ENCODE measurements at regions not wholly inside any gene's neighbourhood (a gene's known extent, or its start where the extent isn't known, plus 50 kb on each side); places are given as distances from the start of the nearest gene placed in this dataset.

- no peak for DNase-seq (ENCODE audit: low read depth, low spot score)
- no peak overlapping the region for H3K4me3 ChIP-seq (ENCODE audit: low read length)
Observed at GRCh38 chr13:62932256-62932883, 1516.7 kb upstream of the PCDH20 start.

GRCh38 chr13:62931853-62932252 is 1516.2 kb upstream of the PCDH20 start:
- H3K4me3 ChIP-seq (ENCODE audit: low read length) = no peak overlapping the region
- no peak for DNase-seq (ENCODE audit: low read depth, low spot score)

DNA sequence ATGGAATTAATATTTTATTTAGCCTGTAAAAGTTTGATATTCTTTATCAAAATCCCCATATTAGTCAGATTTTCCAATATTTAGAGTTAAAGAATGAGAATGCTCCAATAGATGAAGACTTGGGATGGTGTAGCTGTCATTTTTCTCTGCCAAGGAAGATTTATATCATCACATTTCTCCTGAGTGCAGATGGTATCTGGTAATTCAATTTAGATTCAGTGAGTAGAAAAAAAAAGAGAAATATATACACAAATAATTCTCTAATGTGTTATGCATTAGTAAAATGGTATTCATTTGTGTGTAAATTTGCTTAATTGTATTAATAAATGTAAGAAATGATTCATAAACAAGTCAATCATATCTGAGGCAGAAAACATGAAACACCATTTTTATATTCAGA is 1508.7 kb upstream of the PCDH20 start:
- no peak for DNase-seq (ENCODE audit: low read depth, low spot score)
- H3K4me3 ChIP-seq (ENCODE audit: low read length) = no peak overlapping the region

DNA sequence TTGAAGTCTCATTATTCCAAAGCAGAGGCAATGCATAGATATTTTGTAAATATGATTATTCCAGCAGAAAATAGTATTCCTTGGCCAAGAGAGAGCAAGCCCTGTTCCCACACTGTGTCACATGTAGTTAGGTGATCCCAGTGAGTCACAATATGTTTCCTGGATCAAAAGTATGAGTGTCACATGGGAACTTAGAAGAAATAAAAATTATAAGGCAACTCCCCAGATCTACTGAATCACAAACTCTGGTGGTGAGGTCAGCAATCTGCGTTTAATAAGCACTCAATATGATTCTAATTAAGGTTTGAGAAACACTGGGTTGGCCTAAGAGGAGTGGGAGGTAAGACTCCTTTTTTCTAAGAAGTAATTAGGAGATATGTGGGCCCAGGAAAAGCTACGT is 1504.5 kb upstream of the PCDH20 start:
- H3K4me3 ChIP-seq (ENCODE audit: low read length) = no peak overlapping the region
- DNase-seq (ENCODE audit: low read depth, low spot score) = no peak

DNA sequence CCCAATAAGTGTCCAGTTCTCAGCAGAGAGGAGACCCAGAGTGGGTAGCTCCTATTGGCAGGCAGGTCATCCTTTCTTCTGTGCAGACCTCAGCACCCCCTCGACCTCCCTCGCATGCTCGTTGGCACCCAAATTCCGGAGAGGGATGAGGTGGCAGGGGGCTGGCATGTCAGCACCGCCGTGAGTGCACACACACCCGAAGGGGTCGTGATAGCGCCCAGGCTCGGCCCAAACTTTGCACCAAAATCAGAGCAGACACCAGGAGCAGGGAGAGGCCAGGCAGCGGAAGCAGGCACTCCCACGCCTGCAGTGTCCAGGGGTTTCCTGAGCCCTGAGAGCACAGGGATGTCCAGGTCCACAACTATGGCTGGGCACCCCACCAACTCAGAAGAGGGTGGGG is 1503.8 kb upstream of the PCDH20 start:
- no peak for DNase-seq (ENCODE audit: low read depth, low spot score)
- no peak overlapping the region for H3K4me3 ChIP-seq (ENCODE audit: low read length)

- no peak for DNase-seq (ENCODE audit: low read depth, low spot score)
- H3K4me3 ChIP-seq (ENCODE audit: low read length) = no peak overlapping the region
Observed at GRCh38 chr13:62910541-62911060, 1495.0 kb upstream of the PCDH20 start.

- H3K4me3 ChIP-seq (ENCODE audit: low read length) = no peak overlapping the region
- no peak for DNase-seq (ENCODE audit: low read depth, low spot score)
Observed at GRCh38 chr13:62908321-62908720, 1492.7 kb upstream of the PCDH20 start.

- no peak for DNase-seq (ENCODE audit: low read depth, low spot score)
- no peak overlapping the region for H3K4me3 ChIP-seq (ENCODE audit: low read length)
Observed at GRCh38 chr13:62906896-62907295, 1491.2 kb upstream of the PCDH20 start.

DNA sequence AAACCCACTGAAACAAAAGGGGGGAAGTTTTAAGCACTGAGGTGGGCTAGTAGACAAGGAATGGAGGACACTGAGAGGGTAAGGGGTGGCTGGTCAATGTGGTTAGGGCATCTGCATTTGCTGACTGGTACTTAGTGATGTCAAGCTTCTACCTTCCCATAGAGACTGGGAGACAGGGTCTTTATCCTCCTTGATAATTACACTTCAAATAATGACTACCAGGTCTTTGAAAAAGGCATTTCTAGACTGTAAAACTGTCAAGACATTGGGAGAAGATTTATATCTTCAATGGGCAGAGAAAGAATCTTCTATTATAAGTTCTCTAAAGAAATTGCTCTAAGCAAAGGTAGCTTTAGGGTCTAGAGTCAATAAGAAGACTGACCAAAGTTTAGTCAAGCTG is 1490.8 kb upstream of the PCDH20 start:
- no peak for DNase-seq (ENCODE audit: low read depth, low spot score)
- H3K4me3 ChIP-seq (ENCODE audit: low read length) = no peak overlapping the region

GRCh38 chr13:62887046-62887445 is 1471.4 kb upstream of the PCDH20 start:
- no peak for DNase-seq (ENCODE audit: low read depth, low spot score)
- H3K4me3 ChIP-seq (ENCODE audit: low read length) = no peak overlapping the region

- no peak for DNase-seq (ENCODE audit: low read depth, low spot score)
Observed at GRCh38 chr13:62879071-62879470, 1463.4 kb upstream of the PCDH20 start.

DNA sequence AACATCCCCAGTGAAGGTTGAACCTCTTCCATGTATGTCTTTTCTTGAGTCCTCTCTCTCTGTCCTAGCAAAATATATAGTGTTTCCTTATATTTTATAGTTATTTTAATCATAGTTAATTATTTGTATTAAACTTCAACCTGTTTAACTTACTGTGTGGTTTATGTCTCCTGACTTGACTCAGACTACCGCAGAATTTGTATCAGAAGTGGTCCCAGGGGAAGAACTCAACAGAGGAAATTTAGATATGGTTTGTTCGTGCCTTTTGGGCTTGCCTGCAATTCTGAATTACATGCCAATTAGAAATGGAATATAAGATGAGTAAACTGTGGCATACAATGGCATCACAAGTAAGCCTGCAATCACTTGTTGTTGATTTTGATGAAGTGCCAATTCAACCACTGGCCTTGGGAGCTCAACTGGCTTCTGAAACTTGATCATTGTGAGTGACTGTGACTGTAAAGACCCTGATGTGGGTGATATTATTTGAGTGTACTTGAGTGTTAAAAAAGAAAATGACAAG is 1459.5 kb upstream of the PCDH20 start:
- no peak for DNase-seq (ENCODE audit: low read depth, low spot score)
- H3K4me3 ChIP-seq (ENCODE audit: low read length) = no peak overlapping the region

More at GRCh38 chr13:62879071-62879470, 1463.4 kb upstream of the PCDH20 start:
- no peak overlapping the region for H3K4me3 ChIP-seq (ENCODE audit: low read length)

DNA sequence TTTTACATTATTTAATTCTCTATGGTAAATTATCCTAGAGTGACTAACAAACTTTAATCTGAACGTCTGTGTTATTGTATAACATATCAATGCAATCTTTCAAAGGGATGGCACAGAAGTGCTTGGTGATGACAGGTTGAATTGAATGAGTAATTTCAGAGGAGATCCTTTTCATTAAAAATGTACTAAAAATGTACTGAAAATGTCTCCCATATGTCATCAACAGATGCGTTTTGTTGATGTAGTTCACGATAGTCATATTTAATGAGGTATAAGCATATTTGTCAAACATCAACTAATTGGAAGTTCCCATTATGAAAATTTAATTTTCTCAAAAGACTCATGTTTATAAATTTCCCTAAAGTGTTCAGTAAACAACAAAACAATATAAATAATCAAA is 1434.7 kb upstream of the PCDH20 start:
- no peak for DNase-seq (ENCODE audit: low read depth, low spot score)
- no peak overlapping the region for H3K4me3 ChIP-seq (ENCODE audit: low read length)

DNA sequence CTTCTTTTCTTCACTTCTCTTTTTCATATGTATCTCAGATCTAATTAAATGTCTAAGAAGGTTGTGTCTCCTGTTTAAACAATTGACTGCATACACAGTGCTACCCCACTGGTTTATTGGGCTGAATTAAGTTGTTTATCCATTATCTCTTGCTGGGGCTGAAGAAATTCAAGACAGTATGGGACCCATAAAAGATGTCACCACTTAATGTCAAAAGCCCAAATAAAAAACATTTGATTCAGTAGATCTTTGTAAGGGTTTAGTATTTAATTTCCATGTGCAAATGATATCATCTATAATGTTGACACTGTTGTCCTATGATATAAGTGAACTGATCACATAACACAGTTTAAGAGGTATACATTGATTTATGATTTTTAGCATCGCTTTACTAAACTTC is 1431.9 kb upstream of the PCDH20 start:
- no peak for DNase-seq (ENCODE audit: low read depth, low spot score)
- H3K4me3 ChIP-seq (ENCODE audit: low read length) = no peak overlapping the region

- H3K4me3 ChIP-seq (ENCODE audit: low read length) = no peak overlapping the region
- no peak for DNase-seq (ENCODE audit: low read depth, low spot score)
Observed at GRCh38 chr13:62846302-62846701, 1430.7 kb upstream of the PCDH20 start.

- no peak for DNase-seq (ENCODE audit: low read depth, low spot score)
- no peak overlapping the region for H3K4me3 ChIP-seq (ENCODE audit: low read length)
Observed at GRCh38 chr13:62839338-62839737, 1423.7 kb upstream of the PCDH20 start.

- H3K4me3 ChIP-seq (ENCODE audit: low read length) = no peak overlapping the region
- no peak for DNase-seq (ENCODE audit: low read depth, low spot score)
Observed at GRCh38 chr13:62838929-62839328, 1423.3 kb upstream of the PCDH20 start.

DNA sequence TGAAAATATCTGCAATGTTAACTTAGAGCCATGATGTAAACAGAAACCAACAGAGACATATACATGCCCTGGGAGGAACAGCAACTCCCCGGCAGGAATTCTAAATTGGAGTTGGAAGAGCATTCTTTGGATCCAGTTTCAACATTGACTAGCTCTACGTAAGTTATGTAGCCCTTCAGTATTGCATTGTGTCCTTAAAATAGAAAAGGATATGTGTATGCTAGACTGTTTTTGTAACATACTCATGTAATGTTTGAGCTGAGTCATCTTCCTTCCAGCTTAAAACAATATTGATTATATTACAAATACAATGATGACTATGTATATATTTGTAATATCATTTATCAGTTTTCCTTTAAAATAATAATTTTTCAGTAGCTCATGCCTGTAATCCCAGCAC is 1422.2 kb upstream of the PCDH20 start:
- DNase-seq (ENCODE audit: low read depth, low spot score) = no peak
- no peak overlapping the region for H3K4me3 ChIP-seq (ENCODE audit: low read length)

- no peak overlapping the region for H3K4me3 ChIP-seq (ENCODE audit: low read length)
- DNase-seq (ENCODE audit: low read depth, low spot score) = no peak
Observed at GRCh38 chr13:62829486-62829885, 1413.8 kb upstream of the PCDH20 start.

- no peak for DNase-seq (ENCODE audit: low read depth, low spot score)
- no peak overlapping the region for H3K4me3 ChIP-seq (ENCODE audit: low read length)
Observed at GRCh38 chr13:62799931-62800436, 1384.3 kb upstream of the PCDH20 start.

DNA sequence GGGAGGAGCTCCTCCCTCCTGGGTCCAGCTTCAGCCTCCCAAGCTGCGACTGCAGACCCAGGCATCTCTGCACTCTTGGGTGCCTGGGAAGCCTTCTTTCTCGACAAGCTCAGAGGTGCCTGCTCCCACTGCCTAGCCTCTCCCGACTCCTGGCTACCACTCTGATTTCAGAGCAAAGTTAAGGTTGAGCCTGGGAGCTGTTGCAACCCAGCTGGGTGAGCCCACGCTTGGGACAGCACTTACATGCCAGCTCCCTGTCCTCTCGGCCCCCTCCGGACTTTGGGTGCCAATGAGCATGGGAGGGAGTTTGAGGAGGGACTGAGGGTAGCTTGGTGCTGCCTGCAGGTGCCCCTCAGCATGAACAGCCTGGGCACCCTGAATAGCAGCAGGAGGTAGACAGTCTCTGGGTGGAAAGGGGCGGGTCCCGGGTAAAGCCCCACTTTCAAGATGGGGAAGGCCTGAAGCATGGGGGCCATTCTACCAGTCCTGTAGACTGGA is 1383.4 kb upstream of the PCDH20 start:
- DNase-seq (ENCODE audit: low read depth, low spot score) = no peak
- no peak overlapping the region for H3K4me3 ChIP-seq (ENCODE audit: low read length)

Measured in Jurkat, Clone E6-1 (cell line).